H1 (cell line): ENCODE measurements at regions not wholly inside any gene's neighbourhood (a gene's known extent, or its start where the extent isn't known, plus 50 kb on each side); places are given as distances from the start of the nearest gene placed in this dataset.

Source experiments
- CTCF ChIA-PET: fragments of 300-600 bp; sonication (Branson Sonifier 250); formaldehyde crosslinking; loops from one replicate; lab custom pipeline; 2021; ENCODE audit not compliant: partially characterized antibody; lab: Charles Lee
- POLR2A ChIA-PET: fragments of 300-600 bp; sonication (Branson Sonifier 250); formaldehyde crosslinking; loops from one replicate; lab custom pipeline; 2021; ENCODE audit warnings: inconsistent platforms; ENCODE audit not compliant: partially characterized antibody; lab: Charles Lee
- DNase-seq, 2 experiments: peaks; one replicate each; pipeline versions ENCODE4 v3.0.0 to v3.0.0-alpha.2; 2010 to 2022; ENCODE audit warnings: low spot score in 2 of 2, low read depth in 1 of 2, mixed read lengths in 1 of 2
- FAIRE-seq: peaks from 2 replicates; lab custom pipeline; 2011; peaks lifted over from hg19 to GRCh38; lab: Jason Lieb, UNC
- H2AFZ ChIP-seq: 2 replicates; pipeline ENCODE4 v1.8.1; 2012; ENCODE audit warnings: low read length, inconsistent platforms
- H2AK5ac ChIP-seq: 2 replicates; pipeline ENCODE4 v1.6.1; 2013; ENCODE audit warnings: low read depth, low read length
- H2BK120ac ChIP-seq: replicated peaks from 2 replicates; pipeline ENCODE3; 2013; ENCODE audit warnings: low read depth, low read length, inconsistent platforms
- H2BK12ac ChIP-seq: 2 replicates; pipeline ENCODE4 v1.6.1; 2013; ENCODE audit warnings: low read depth, low read length
- H2BK15ac ChIP-seq: 2 replicates; pipeline ENCODE4 v1.6.1; 2013; ENCODE audit warnings: low read length
- H2BK20ac ChIP-seq: 2 replicates; pipeline ENCODE4 v1.6.1; 2013; ENCODE audit warnings: low read length
- H2BK5ac ChIP-seq: 2 replicates; pipeline ENCODE4 v1.6.1; 2013; ENCODE audit warnings: low read depth, low read length
- H3K14ac ChIP-seq: 2 replicates; pipeline ENCODE4 v1.6.1; 2013; ENCODE audit warnings: inconsistent platforms; ENCODE audit not compliant: insufficient read length
- H3K18ac ChIP-seq: 2 replicates; pipeline ENCODE4 v1.6.1; 2013; ENCODE audit warnings: low read length; ENCODE audit errors: extremely low read depth
- H3K23ac ChIP-seq: 2 replicates; pipeline ENCODE4 v1.6.1; 2013; ENCODE audit warnings: inconsistent platforms; ENCODE audit not compliant: insufficient read length
- H3K23me2 ChIP-seq: 2 replicates; pipeline ENCODE4 v1.6.1; 2013; ENCODE audit warnings: low read depth, low read length
- H3K27ac ChIP-seq: 2 replicates; pipeline ENCODE4 v1.6.1; 2011; ENCODE audit warnings: low read depth, low read length, inconsistent platforms
- H3K27me3 ChIP-seq, 4 experiments: replicated peaks in 1 of 4; 1 replicate in 1 of 4; 2 replicates in 3 of 4; pipeline versions ENCODE4 v1.6.1 to v1.8.1; 2011 to 2013; ENCODE audit warnings: low read length in 3 of 4, mild to moderate bottlenecking in 3 of 4, inconsistent platforms in 2 of 4, mixed read lengths in 2 of 4, moderate library complexity in 1 of 4; ENCODE audit not compliant: control insufficient read depth in 3 of 4, insufficient read depth in 3 of 4; ENCODE audit errors: extremely low read depth in 1 of 4
- H3K36me3 ChIP-seq, 4 experiments: 2 replicates each; pipeline versions ENCODE4 v1.6.1 to v1.8.1; 2011 to 2013; ENCODE audit warnings: mild to moderate bottlenecking in 4 of 4, low read length in 3 of 4, moderate library complexity in 2 of 4, control low read depth in 1 of 4, inconsistent platforms in 1 of 4; ENCODE audit not compliant: insufficient read depth in 4 of 4, control insufficient read depth in 2 of 4
- H3K4ac ChIP-seq: replicated peaks from 2 replicates; pipeline ENCODE3; 2013; ENCODE audit warnings: low read length, low read depth, mixed read lengths, inconsistent platforms; ENCODE audit not compliant: insufficient read length
- H3K4me1 ChIP-seq, 4 experiments: replicated peaks in 1 of 4; 1 replicate in 1 of 4; 2 replicates in 3 of 4; pipeline versions ENCODE4 v1.6.1 to v1.8.1; 2011 to 2013; ENCODE audit warnings: low read length in 3 of 4, inconsistent platforms in 2 of 4, mixed read lengths in 1 of 4; ENCODE audit not compliant: insufficient read depth in 4 of 4, control insufficient read depth in 3 of 4
- H3K4me2 ChIP-seq, 2 experiments: 2 replicates each; pipeline versions ENCODE4 v1.6.1 to v1.8.1; 2011 to 2013; ENCODE audit warnings: low read depth in 2 of 2, low read length in 2 of 2, control low read depth in 1 of 2, inconsistent platforms in 1 of 2, mild to moderate bottlenecking in 1 of 2; ENCODE audit not compliant: insufficient read depth in 1 of 2
- H3K4me3 ChIP-seq, 4 experiments: fragments of 200-600, 300-600 bp in 1 of 4; sonication (generic), shearing (Covaris generic), sonication (Bioruptor Twin) in 1 of 4; 2 replicates each; pipeline versions ENCODE4 v1.5.1 to v1.8.1; 2011 to 2016; ENCODE audit warnings: low read length in 4 of 4, low read depth in 3 of 4, control low read depth in 2 of 4, inconsistent platforms in 2 of 4, mild to moderate bottlenecking in 2 of 4, mixed read lengths in 1 of 4, moderate library complexity in 1 of 4; ENCODE audit not compliant: insufficient read depth in 2 of 4; ENCODE audit errors: extremely low read depth in 1 of 4
- H3K56ac ChIP-seq: replicated peaks from 2 replicates; pipeline ENCODE3; 2013; ENCODE audit warnings: low read depth, mild to moderate bottlenecking, mixed read lengths, low read length, inconsistent platforms; ENCODE audit not compliant: insufficient read length
- H3K79me1 ChIP-seq: 2 replicates; pipeline ENCODE4 v1.6.1; 2013; ENCODE audit warnings: low read depth, low read length, control low read depth
- H3K79me2 ChIP-seq, 2 experiments: 2 replicates each; pipeline versions ENCODE4 v1.6.1 to v1.8.1; 2012 to 2013; ENCODE audit warnings: low read length in 2 of 2, mild to moderate bottlenecking in 2 of 2, inconsistent platforms in 1 of 2; ENCODE audit not compliant: insufficient read depth in 2 of 2, control insufficient read depth in 1 of 2
- H3K9ac ChIP-seq, 4 experiments: replicated peaks in 1 of 4; 1 replicate in 1 of 4; 2 replicates in 3 of 4; pipeline versions ENCODE4 v1.6.1 to v1.8.1; 2011 to 2013; ENCODE audit warnings: low read depth in 3 of 4, low read length in 3 of 4, control low read depth in 2 of 4, mild to moderate bottlenecking in 2 of 4, moderate library complexity in 2 of 4, inconsistent platforms in 1 of 4; ENCODE audit errors: extremely low read depth in 1 of 4
- H3K9me3 ChIP-seq, 2 experiments: 2 replicates each; pipeline versions ENCODE4 v1.6.1 to v1.8.1; 2012 to 2013; ENCODE audit warnings: mild to moderate bottlenecking in 2 of 2, moderate library complexity in 2 of 2, control low read depth in 1 of 2, inconsistent platforms in 1 of 2, low read depth in 1 of 2, low read length in 1 of 2, mixed read lengths in 1 of 2; ENCODE audit not compliant: insufficient read depth in 2 of 2
- H4K20me1 ChIP-seq, 2 experiments: replicated peaks in 1 of 2; 2 replicates each; pipeline versions ENCODE3 to v1.8.1; 2011 to 2013; ENCODE audit warnings: inconsistent platforms in 2 of 2, low read length in 2 of 2, mild to moderate bottlenecking in 1 of 2; ENCODE audit not compliant: insufficient read depth in 2 of 2, control insufficient read depth in 1 of 2
- H4K5ac ChIP-seq: 2 replicates; pipeline ENCODE4 v1.6.1; 2013; ENCODE audit warnings: low read length, low read depth, mixed read lengths, inconsistent platforms; ENCODE audit not compliant: insufficient read length
- H4K8ac ChIP-seq: 2 replicates; pipeline ENCODE4 v1.8.0; 2013; ENCODE audit warnings: mild to moderate bottlenecking, moderate library complexity, low read length, inconsistent platforms; ENCODE audit not compliant: insufficient read depth; ENCODE audit errors: extremely low read depth
- H4K91ac ChIP-seq: replicated peaks from 2 replicates; pipeline ENCODE3; 2013; ENCODE audit warnings: low read length, mixed read lengths, inconsistent platforms; ENCODE audit not compliant: insufficient read length
- ASH2L ChIP-seq: fragments of 200-600, 300-600 bp; sonication (generic); IDR thresholded peaks from one replicate; pipeline ENCODE4 v1.7.1; 2017; ENCODE audit warnings: low read length
- BRCA1 ChIP-seq: IDR thresholded peaks from 2 replicates; pipeline ENCODE4 v1.6.1; 2012; ENCODE audit warnings: low read depth, low read length, improper control_type of control experiment
- CBX8 ChIP-seq: fragments of 300-800, 300-1000 bp; sonication (generic); IDR thresholded peaks from 2 replicates; pipeline ENCODE4 v1.7.1; 2016; ENCODE audit warnings: low read depth, low read length, borderline replicate concordance
- CEBPB ChIP-seq: IDR thresholded peaks from 2 replicates; pipeline ENCODE4 v1.6.1; 2012; ENCODE audit warnings: low read depth, low read length
- CTBP2 ChIP-seq: IDR thresholded peaks from 2 replicates; pipeline ENCODE4 v1.7.0; 2011; ENCODE audit warnings: borderline replicate concordance, mild to moderate bottlenecking, moderate library complexity, mixed read lengths, low read length; ENCODE audit not compliant: insufficient read depth, insufficient read length
- JUN ChIP-seq: IDR thresholded peaks from 2 replicates; pipeline ENCODE4 v1.6.1; 2011; ENCODE audit warnings: low read depth, mild to moderate bottlenecking, improper control_type of control experiment, low read length
- PHF8 ChIP-seq: fragments of 200-600 bp; sonication (generic); conservative IDR thresholded peaks from 2 replicates; pipeline ENCODE4 v1.7.1; 2012; ENCODE audit warnings: low read depth, mild to moderate bottlenecking, inconsistent platforms, low read length, moderate library complexity
- POLR2A ChIP-seq, 2 experiments: IDR thresholded peaks; 1 replicate in 1 of 2; 2 replicates in 1 of 2; pipeline ENCODE4 v1.6.1; 2011; ENCODE audit warnings: low read depth in 2 of 2, low read length in 2 of 2, mild to moderate bottlenecking in 2 of 2; ENCODE audit errors: control extremely low read depth in 1 of 2
- POU5F1 ChIP-seq: IDR thresholded peaks from 2 replicates; pipeline ENCODE4 v1.6.1; 2011; ENCODE audit warnings: low read depth, mild to moderate bottlenecking, low read length, moderate library complexity
- RNF2 ChIP-seq: fragments of 200-900, 300-1000 bp; sonication (generic); IDR thresholded peaks from 2 replicates; pipeline ENCODE4 v1.7.1; 2016; ENCODE audit warnings: borderline replicate concordance, low read depth, mild to moderate bottlenecking, antibody characterized with exemption, low read length; ENCODE audit not compliant: poor library complexity, severe bottlenecking; ENCODE audit errors: missing control alignments
- SIX5 ChIP-seq: IDR thresholded peaks from 2 replicates; pipeline ENCODE4 v1.6.1; 2011; ENCODE audit warnings: mild to moderate bottlenecking, low read depth, low read length
- SP1 ChIP-seq: IDR thresholded peaks from 2 replicates; pipeline ENCODE4 v1.6.1; 2011; ENCODE audit warnings: low read depth, low read length
- WGBS, 2 experiments: shearing (Covaris generic) in 1 of 2; methylation state at CpG; one replicate each; pipeline versions ENCODE4 v1.1.6 to v1.1.7; 2013 to 2015; ENCODE audit warnings: low lambda C conversion rate in 2 of 2, mixed read lengths in 2 of 2, inconsistent platforms in 1 of 2, low coverage in 1 of 2, missing lambda C conversion rate in 1 of 2; ENCODE audit not compliant: insufficient replicate concordance in 2 of 2, insufficient coverage in 1 of 2, insufficient read length in 1 of 2; ENCODE audit errors: extremely low coverage in 1 of 2, missing lambda C conversion rate in 1 of 2; 5-methylcytosine and 5-hydroxymethylcytosine counted together

GRCh38 chr22:49368221-49368975 lies 459.3 kb downstream of the BRD1 start:
- no peak overlapping the region for H2AFZ ChIP-seq
- no peak overlapping the region for H3K4me2 ChIP-seq
- ChIA-PET POLR2A (no interaction called here), CTCF (interaction anchor here (1.1 kb wide), 1 partner anchor 182 kb away, joined by 3 read pairs; no protein-coding TSS in a partner anchor)
- no peak overlapping the region for H3K23ac ChIP-seq
- no peak overlapping the region for H4K5ac ChIP-seq
- no peaks in the 10 kb centered on the region for H4K20me1 ChIP-seq
- 92% methylated on average over 19 of the region's 19 CpGs; no CpG with 5 or more reads in 1 of the 2 experiments for WGBS, 2 experiments
- no peak overlapping the region for H3K9ac ChIP-seq
- no peak overlapping the region for H3K4ac ChIP-seq
- H3K79me2 ChIP-seq = no peaks in the 10 kb centered on the region
- no peak overlapping the region for H2BK20ac ChIP-seq
- no peak overlapping the region for H3K4me3 ChIP-seq
- no peaks in the 10 kb centered on the region for H3K79me1 ChIP-seq
- no peak overlapping the region for H2BK15ac ChIP-seq
- H2BK12ac ChIP-seq = no peak overlapping the region
- TF ChIP-seq BRCA1 (no peak), JUN (no peak), POU5F1 (no peak), CEBPB (no peak), CTBP2 (no peak), SP1 (no peak), CBX8 (no peak), SIX5 (no peak), PHF8 (no peak), ASH2L (no peak), RNF2 (no peak), POLR2A (IDR thresholded peaks at IDR 0.05; ENCODE audit: control extremely low read depth in 1 of 2, low read depth in 2 of 2, low read length in 2 of 2) (no peak)
- H3K27ac ChIP-seq = no peak overlapping the region
- H3K27me3 ChIP-seq = 0 out of 7 replicates have a peak, but pooled peaks cover 0 to 2% (median 0%) of the 10 kb centered on the region in 4 experiments
- H3K4me1 ChIP-seq = peaks cover 0 to 8% (median 6%) of the 10 kb centered on the region in 4 experiments; a peak in 4 of 7 replicates
- no peaks in the 10 kb centered on the region for H3K36me3 ChIP-seq
- no peak overlapping the region for H2BK120ac ChIP-seq
- no peak overlapping the region for H4K91ac ChIP-seq
- H3K14ac ChIP-seq = no peak overlapping the region
- no peak for FAIRE-seq
- H3K18ac ChIP-seq = no peak overlapping the region
- no peaks in the 10 kb centered on the region for H3K23me2 ChIP-seq
- no peak overlapping the region; the same call in 1 of the 2 replicates for H4K8ac ChIP-seq
- H2BK5ac ChIP-seq = no peak overlapping the region
- no peak overlapping the region for H3K56ac ChIP-seq
- DNase-seq = no peak
- peaks cover 0 to 6% of the 10 kb centered on the region in 2 experiments; a peak in 1 of 4 replicates for H3K9me3 ChIP-seq
- no peak overlapping the region for H2AK5ac ChIP-seq
